BJ (cell line): ENCODE measurements at regions not wholly inside any gene's neighbourhood (a gene's known extent, or its start where the extent isn't known, plus 50 kb on each side); places are given as distances from the start of the nearest gene placed in this dataset.

ENCODE experiments used
- CTCF ChIA-PET: fragments of 350-600 bp; formaldehyde crosslinking; extraction: SDS; loops from one replicate; lab custom pipeline; 2021; ENCODE audit warnings: antibody characterized with exemption, inconsistent platforms; lab: Yijun Ruan, JAX
- POLR2A ChIA-PET: fragments of 300-600 bp; sonication (Branson Sonifier 250); formaldehyde crosslinking; extraction: SDS; loops from one replicate; lab custom pipeline; 2021; ENCODE audit warnings: antibody characterized with exemption; lab: Charles Lee
- DNase-seq: peaks from one replicate; pipeline ENCODE4 v3.0.0-alpha.2; 2011; ENCODE audit warnings: low read depth
- H3K27me3 ChIP-seq: 2 replicates; pipeline ENCODE4 v1.6.0; 2011; ENCODE audit warnings: low read length; ENCODE audit not compliant: control insufficient read depth, insufficient read depth
- H3K36me3 ChIP-seq: 2 replicates; pipeline ENCODE4 v1.5.1; 2011; ENCODE audit warnings: low read length; ENCODE audit not compliant: control insufficient read depth, insufficient read depth
- H3K4me3 ChIP-seq: 2 replicates; pipeline ENCODE4 v1.5.1; 2011; ENCODE audit warnings: low read depth, mild to moderate bottlenecking, control low read depth, low read length
- TF ChIP-seq, protein P1 (sequence below): IDR thresholded peaks from 2 replicates; pipeline ENCODE4 v1.5.1; 2011; ENCODE audit warnings: low read depth, mild to moderate bottlenecking, control low read depth, inconsistent platforms, low read length, moderate library complexity; ENCODE audit not compliant: insufficient read depth

DNA sequence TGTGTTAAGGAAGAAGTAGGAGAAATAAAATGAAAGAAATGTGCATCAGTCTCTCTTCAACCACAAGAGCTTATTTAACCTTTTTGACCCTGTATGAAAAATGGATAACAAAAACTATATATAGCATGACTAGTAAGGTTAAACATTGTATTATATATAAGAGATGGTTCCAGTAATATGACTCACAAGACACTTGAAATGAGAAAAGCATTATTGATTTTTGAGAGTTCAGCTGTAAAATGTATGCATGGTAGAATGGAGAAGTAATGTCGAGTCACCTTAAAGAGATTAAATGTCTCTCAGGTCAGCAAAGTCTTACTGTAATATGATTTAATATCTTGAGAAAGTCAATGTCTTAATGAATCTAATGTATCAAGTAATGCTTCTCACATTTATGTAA lies 860.9 kb downstream of the TAF11L14 start:
- no peak for DNase-seq
- H3K36me3 ChIP-seq: no peaks in the 10 kb centered on the region
- TF ChIP-seq, protein P1, sequence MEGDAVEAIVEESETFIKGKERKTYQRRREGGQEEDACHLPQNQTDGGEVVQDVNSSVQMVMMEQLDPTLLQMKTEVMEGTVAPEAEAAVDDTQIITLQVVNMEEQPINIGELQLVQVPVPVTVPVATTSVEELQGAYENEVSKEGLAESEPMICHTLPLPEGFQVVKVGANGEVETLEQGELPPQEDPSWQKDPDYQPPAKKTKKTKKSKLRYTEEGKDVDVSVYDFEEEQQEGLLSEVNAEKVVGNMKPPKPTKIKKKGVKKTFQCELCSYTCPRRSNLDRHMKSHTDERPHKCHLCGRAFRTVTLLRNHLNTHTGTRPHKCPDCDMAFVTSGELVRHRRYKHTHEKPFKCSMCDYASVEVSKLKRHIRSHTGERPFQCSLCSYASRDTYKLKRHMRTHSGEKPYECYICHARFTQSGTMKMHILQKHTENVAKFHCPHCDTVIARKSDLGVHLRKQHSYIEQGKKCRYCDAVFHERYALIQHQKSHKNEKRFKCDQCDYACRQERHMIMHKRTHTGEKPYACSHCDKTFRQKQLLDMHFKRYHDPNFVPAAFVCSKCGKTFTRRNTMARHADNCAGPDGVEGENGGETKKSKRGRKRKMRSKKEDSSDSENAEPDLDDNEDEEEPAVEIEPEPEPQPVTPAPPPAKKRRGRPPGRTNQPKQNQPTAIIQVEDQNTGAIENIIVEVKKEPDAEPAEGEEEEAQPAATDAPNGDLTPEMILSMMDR: no peak
- no peaks in the 10 kb centered on the region for H3K27me3 ChIP-seq
- no peak overlapping the region for H3K4me3 ChIP-seq
- POLR2A ChIA-PET: no interaction called here
- CTCF ChIA-PET: no interaction called here

DNA sequence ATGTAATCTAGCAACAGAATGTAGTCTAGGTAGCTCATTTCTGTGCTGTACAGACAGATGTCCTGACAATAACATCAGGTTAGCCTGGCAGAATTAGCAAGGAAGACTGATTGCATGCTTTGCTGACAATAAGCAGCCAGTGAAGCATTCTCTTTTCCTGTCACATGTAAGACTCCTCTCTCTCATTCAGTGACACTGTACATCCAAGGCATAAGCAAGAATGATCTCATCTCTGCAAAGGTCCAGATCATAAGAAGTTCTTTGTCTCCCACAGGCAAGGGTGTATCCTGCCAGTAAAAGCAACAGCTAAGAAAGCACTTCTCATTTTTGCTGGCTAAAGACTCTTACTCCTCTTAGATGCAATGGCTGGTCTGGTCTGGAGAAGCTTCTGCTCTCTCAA lies 861.8 kb downstream of the TAF11L14 start:
- Histone ChIP-seq H3K4me3 (no peak overlapping the region), H3K36me3 (no peaks in the 10 kb centered on the region), H3K27me3 (no peaks in the 10 kb centered on the region)
- ChIA-PET CTCF (no interaction called here), POLR2A (no interaction called here)
- no peak for DNase-seq
- TF ChIP-seq, protein P1: no peak

DNA sequence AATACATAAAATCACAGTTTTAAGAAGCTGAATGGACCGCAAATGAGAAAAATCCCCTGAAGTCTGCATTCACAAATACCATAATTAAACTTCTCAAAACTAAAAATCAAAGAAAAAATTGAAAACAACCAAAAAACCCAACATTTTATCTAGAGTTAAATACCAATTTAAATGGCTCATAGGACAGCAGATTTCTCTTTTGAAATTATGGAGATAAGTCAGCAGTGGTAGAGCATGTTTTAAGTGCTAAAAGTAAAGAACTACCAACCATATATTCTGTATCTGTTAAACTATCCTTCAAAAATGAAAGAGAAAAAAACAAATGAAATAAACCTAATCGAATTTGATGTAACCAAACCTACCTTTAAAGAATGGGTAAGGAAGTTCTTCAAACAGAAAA lies 862.8 kb downstream of the TAF11L14 start:
- Histone ChIP-seq H3K4me3 (no peak overlapping the region), H3K36me3 (no peaks in the 10 kb centered on the region), H3K27me3 (no peaks in the 10 kb centered on the region)
- ChIA-PET CTCF (no interaction called here), POLR2A (no interaction called here)
- TF ChIP-seq, protein P1: no peak
- DNase-seq: no peak

DNA sequence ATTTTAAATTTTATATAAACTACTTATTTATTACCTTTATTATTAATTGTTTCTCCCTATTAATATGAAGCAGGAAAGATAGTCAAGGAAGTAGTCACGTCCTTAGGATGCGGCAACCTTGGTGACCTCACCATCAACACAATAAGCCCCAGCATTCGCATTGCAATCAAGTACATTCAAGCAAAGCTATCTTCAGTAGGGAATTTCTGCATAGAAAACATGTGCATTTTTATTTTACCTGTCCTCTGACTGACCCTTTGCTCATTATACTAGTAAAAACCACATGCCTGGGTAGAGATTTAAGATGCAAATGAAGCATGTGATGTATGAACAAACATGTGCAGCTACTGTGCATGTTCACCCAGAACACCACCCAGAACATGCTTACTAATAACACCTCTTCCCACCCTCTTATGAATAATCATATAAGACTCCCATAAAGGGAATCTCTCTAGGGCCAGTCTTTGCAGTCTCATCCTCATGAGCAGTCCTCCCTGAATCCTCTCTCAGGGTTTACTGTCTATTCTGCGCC lies 869.6 kb downstream of the TAF11L14 start:
- CTCF ChIA-PET: no interaction called here
- POLR2A ChIA-PET: no interaction called here

DNA sequence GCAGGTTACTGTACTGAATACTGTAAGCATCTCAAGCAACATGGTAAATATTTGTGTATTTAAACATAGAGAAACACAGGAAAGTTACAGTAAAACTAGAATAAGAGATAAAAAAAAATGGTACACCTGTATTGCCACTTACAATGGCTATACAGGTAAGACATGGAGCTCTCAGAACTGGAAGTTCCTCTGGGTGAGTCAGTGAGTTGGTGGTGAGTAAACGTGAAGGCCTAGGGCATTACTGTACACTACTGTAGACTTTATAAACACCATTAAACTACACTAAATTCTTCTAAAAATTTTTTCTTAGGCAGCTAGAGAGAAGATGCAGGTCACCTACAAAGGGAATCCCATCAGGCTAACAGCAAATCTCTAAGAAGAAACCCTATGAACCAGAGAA lies 872.9 kb downstream of the TAF11L14 start:
- CTCF ChIA-PET: no interaction called here
- POLR2A ChIA-PET: no interaction called here

More for the DNA sequence above, 869.6 kb downstream of the TAF11L14 start:
- H3K36me3 ChIP-seq: no peaks in the 10 kb centered on the region
- no peaks in the 10 kb centered on the region for H3K27me3 ChIP-seq
- H3K4me3 ChIP-seq: no peak overlapping the region
- TF ChIP-seq, protein P1: no peak
- no peak for DNase-seq

More for the DNA sequence above, 872.9 kb downstream of the TAF11L14 start:
- Histone ChIP-seq H3K4me3 (no peak overlapping the region), H3K27me3 (no peaks in the 10 kb centered on the region), H3K36me3 (no peaks in the 10 kb centered on the region)
- DNase-seq: no peak
- TF ChIP-seq, protein P1: no peak
